HEK293 (cell line): ENCODE measurements at regions not wholly inside any gene's neighbourhood (a gene's known extent, or its start where the extent isn't known, plus 50 kb on each side); places are given as distances from the start of the nearest gene placed in this dataset.

Experiments used
- CTCF ChIA-PET: fragments of 350-600 bp; formaldehyde crosslinking; extraction: SDS; loops from one replicate; lab custom pipeline; 2021; ENCODE audit warnings: antibody characterized with exemption; lab: Yijun Ruan, JAX
- POLR2A ChIA-PET: fragments of 300-600 bp; formaldehyde crosslinking; extraction: SDS; loops from one replicate; lab custom pipeline; 2020; ENCODE audit warnings: antibody characterized with exemption, inconsistent platforms; lab: Yijun Ruan, JAX
- H3K27ac ChIP-seq: fragments of 200-500 bp; sonication (Bioruptor generic); 2 replicates; pipeline ENCODE4 v1.5.1; 2014; ENCODE audit warnings: low read depth, low read length, control low read depth, inconsistent platforms; ENCODE audit errors: extremely low read depth
- H3K36me3 ChIP-seq, 2 experiments: fragments of 200-500 bp in 1 of 2; sonication (Bioruptor generic) in 1 of 2; 1 replicate in 1 of 2; 2 replicates in 1 of 2; pipeline ENCODE4 v1.5.1; 2014 to 2017; ENCODE audit warnings: inconsistent platforms in 2 of 2, low read length in 2 of 2; ENCODE audit not compliant: control insufficient read depth in 2 of 2, insufficient read depth in 1 of 2
- H3K4me1 ChIP-seq: fragments of 200-500 bp; sonication (Bioruptor generic); 2 replicates; pipeline ENCODE4 v1.5.1; 2014; ENCODE audit warnings: mild to moderate bottlenecking, low read length, inconsistent platforms; ENCODE audit not compliant: control insufficient read depth, insufficient read depth
- H3K4me3 ChIP-seq: 2 replicates; pipeline ENCODE4 v1.5.1; 2011; ENCODE audit warnings: low read depth, mild to moderate bottlenecking, control low read depth, low read length, moderate library complexity
- H3K9me3 ChIP-seq: fragments of 200-500 bp; sonication (Bioruptor generic); 2 replicates; pipeline ENCODE4 v1.5.1; 2014; ENCODE audit warnings: low read depth, low read length, inconsistent platforms; ENCODE audit not compliant: control insufficient read depth, insufficient read depth
- HOXA7 ChIP-seq: sonication (generic); formaldehyde crosslinking; IDR thresholded peaks from 2 replicates; pipeline ENCODE4 v1.8.1; 2022; ENCODE audit warnings: missing genetic modification reagents, borderline replicate concordance
- HOXD13 ChIP-seq: sonication (generic); formaldehyde crosslinking; IDR thresholded peaks from 2 replicates; pipeline ENCODE4 v1.8.0; 2022; ENCODE audit warnings: missing genetic modification reagents, borderline replicate concordance
- IKZF3 ChIP-seq: fragments of 450-650 bp; IDR thresholded peaks from 2 replicates; pipeline ENCODE4 v1.5.0; 2018; ENCODE audit warnings: missing biosample characterization, mild to moderate bottlenecking, missing genetic modification characterization, moderate library complexity
- SALL2 ChIP-seq: fragments of 450-650 bp; formaldehyde crosslinking; IDR thresholded peaks from 2 replicates; pipeline ENCODE4 v1.5.0; 2017; ENCODE audit warnings: missing biosample characterization, mild to moderate bottlenecking, missing genetic modification characterization, borderline replicate concordance
- SCRT2 ChIP-seq: fragments of 450-650 bp; formaldehyde crosslinking; IDR thresholded peaks from 2 replicates; pipeline ENCODE4 v1.5.1; 2016; ENCODE audit warnings: missing biosample characterization, missing genetic modification characterization
- ZBTB8A ChIP-seq: fragments of 450-650 bp; formaldehyde crosslinking; IDR thresholded peaks from 2 replicates; pipeline ENCODE4 v1.5.1; 2016; ENCODE audit warnings: missing biosample characterization, missing genetic modification characterization
- ZFP3 ChIP-seq: fragments of 450-650 bp; formaldehyde crosslinking; IDR thresholded peaks from 2 replicates; pipeline ENCODE4 v1.5.1; 2016; ENCODE audit warnings: low read depth, missing biosample characterization, missing genetic modification characterization
- ZNF112 ChIP-seq: fragments of 450-650 bp; formaldehyde crosslinking; IDR thresholded peaks from 2 replicates; pipeline ENCODE4 v1.5.0; 2017; ENCODE audit warnings: missing biosample characterization, missing genetic modification characterization
- ZNF19 ChIP-seq: fragments of 450-650 bp; formaldehyde crosslinking; IDR thresholded peaks from 2 replicates; pipeline ENCODE4; 2016; ENCODE audit warnings: missing biosample characterization, missing genetic modification characterization, low read depth
- ZNF214 ChIP-seq: fragments of 450-650 bp; formaldehyde crosslinking; IDR thresholded peaks from 2 replicates; pipeline ENCODE4 v1.5.1; 2017; ENCODE audit warnings: missing biosample characterization, mild to moderate bottlenecking, missing genetic modification characterization, borderline replicate concordance
- ZNF221 ChIP-seq: fragments of 450-650 bp; formaldehyde crosslinking; IDR thresholded peaks from 2 replicates; pipeline ENCODE4 v1.5.1; 2017; ENCODE audit warnings: missing biosample characterization, missing genetic modification characterization, borderline replicate concordance
- ZNF223 ChIP-seq: fragments of 450-650 bp; formaldehyde crosslinking; IDR thresholded peaks from 2 replicates; pipeline ENCODE4 v1.5.1; 2016; ENCODE audit warnings: missing biosample characterization, missing genetic modification characterization
- ZNF24 ChIP-seq: fragments of 450-650 bp; formaldehyde crosslinking; IDR thresholded peaks from 2 replicates; pipeline ENCODE4 v1.5.1; 2016; ENCODE audit warnings: missing biosample characterization, missing genetic modification characterization
- ZNF248 ChIP-seq: fragments of 450-650 bp; formaldehyde crosslinking; IDR thresholded peaks from 2 replicates; pipeline ENCODE4 v1.5.1; 2017; ENCODE audit warnings: missing biosample characterization, missing genetic modification characterization
- ZNF311 ChIP-seq: fragments of 450-650 bp; formaldehyde crosslinking; IDR thresholded peaks from 2 replicates; pipeline ENCODE4 v1.5.1; 2017; ENCODE audit warnings: missing biosample characterization, missing genetic modification characterization, borderline replicate concordance
- ZNF350 ChIP-seq: fragments of 450-650 bp; formaldehyde crosslinking; IDR thresholded peaks from 2 replicates; pipeline ENCODE4 v1.5.0; 2017; ENCODE audit warnings: missing biosample characterization, mild to moderate bottlenecking, missing genetic modification characterization
- ZNF426 ChIP-seq: fragments of 450-650 bp; formaldehyde crosslinking; IDR thresholded peaks from 2 replicates; pipeline ENCODE4 v1.5.1; 2017; ENCODE audit warnings: missing biosample characterization, missing genetic modification characterization, mild to moderate bottlenecking, inconsistent platforms, moderate library complexity
- ZNF433 ChIP-seq: fragments of 450-650 bp; formaldehyde crosslinking; IDR thresholded peaks from 2 replicates; pipeline ENCODE4 v1.5.1; 2016; ENCODE audit warnings: missing biosample characterization, missing genetic modification characterization, low read depth
- ZNF514 ChIP-seq: fragments of 450-650 bp; formaldehyde crosslinking; IDR thresholded peaks from 2 replicates; pipeline ENCODE4 v1.5.1; 2016; ENCODE audit warnings: missing biosample characterization, missing genetic modification characterization
- ZNF530 ChIP-seq: fragments of 450-650 bp; formaldehyde crosslinking; IDR thresholded peaks from 2 replicates; pipeline ENCODE4 v1.5.1; 2016; ENCODE audit warnings: low read depth, missing biosample characterization, missing genetic modification characterization
- ZNF610 ChIP-seq: fragments of 450-650 bp; formaldehyde crosslinking; IDR thresholded peaks from 2 replicates; pipeline ENCODE4 v1.5.1; 2016; ENCODE audit warnings: missing biosample characterization, missing genetic modification characterization, borderline replicate concordance
- ZNF664 ChIP-seq: fragments of 450-650 bp; formaldehyde crosslinking; IDR thresholded peaks from 2 replicates; pipeline ENCODE4 v1.5.1; 2016; ENCODE audit warnings: missing biosample characterization, missing genetic modification characterization
- ZNF791 ChIP-seq: fragments of 450-650 bp; formaldehyde crosslinking; IDR thresholded peaks from 2 replicates; pipeline ENCODE4 v1.5.1; 2016; ENCODE audit warnings: missing biosample characterization, missing genetic modification characterization
- TF ChIP-seq, protein P1 (sequence below): fragments of 450-650 bp; formaldehyde crosslinking; IDR thresholded peaks from 2 replicates; pipeline ENCODE4 v1.5.1; 2016; ENCODE audit warnings: missing biosample characterization, missing genetic modification characterization
- TF ChIP-seq, protein P2 (sequence below): fragments of 450-650 bp; formaldehyde crosslinking; IDR thresholded peaks from 2 replicates; pipeline ENCODE4 v1.5.1; 2016; ENCODE audit warnings: missing biosample characterization, missing genetic modification characterization
- TF ChIP-seq, protein P3 (sequence below): fragments of 450-650 bp; formaldehyde crosslinking; IDR thresholded peaks from 2 replicates; pipeline ENCODE4 v1.5.1; 2017; ENCODE audit warnings: missing biosample characterization, missing genetic modification characterization

GRCh38 chr4:123200051-123200940 lies 196.3 kb upstream of the SPRY1 start:
- Histone ChIP-seq H3K4me3 (no peak overlapping the region), H3K9me3 (no peaks in the 10 kb centered on the region), H3K27ac (no peak overlapping the region), H3K36me3 (no peaks in the 10 kb centered on the region), H3K4me1 (no peaks in the 10 kb centered on the region)
- TF ChIP-seq ZFP3 (tag by site-specific recombination) (no peak), ZNF248 (tag by site-specific recombination) (no peak), ZNF221 (tag by site-specific recombination) (no peak), ZNF311 (tag by site-specific recombination) (no peak)
- ChIA-PET CTCF (interaction anchor here (0.7 kb wide), 1 partner anchor 31 kb away, joined by 3 read pairs; no protein-coding TSS in a partner anchor), POLR2A (no interaction called here)

- no peak for TF ChIP-seq ZNF223 (tag by site-specific recombination)
- TF ChIP-seq SCRT2: no peak
- TF ChIP-seq SALL2: no peak
- TF ChIP-seq ZBTB8A (tag by site-specific recombination): no peak
- TF ChIP-seq ZNF350 (tag by site-specific recombination): no peak
- TF ChIP-seq IKZF3 (tag by site-specific recombination): no peak
- TF ChIP-seq ZNF791 (tag by site-specific recombination): no peak
- TF ChIP-seq, protein P1, sequence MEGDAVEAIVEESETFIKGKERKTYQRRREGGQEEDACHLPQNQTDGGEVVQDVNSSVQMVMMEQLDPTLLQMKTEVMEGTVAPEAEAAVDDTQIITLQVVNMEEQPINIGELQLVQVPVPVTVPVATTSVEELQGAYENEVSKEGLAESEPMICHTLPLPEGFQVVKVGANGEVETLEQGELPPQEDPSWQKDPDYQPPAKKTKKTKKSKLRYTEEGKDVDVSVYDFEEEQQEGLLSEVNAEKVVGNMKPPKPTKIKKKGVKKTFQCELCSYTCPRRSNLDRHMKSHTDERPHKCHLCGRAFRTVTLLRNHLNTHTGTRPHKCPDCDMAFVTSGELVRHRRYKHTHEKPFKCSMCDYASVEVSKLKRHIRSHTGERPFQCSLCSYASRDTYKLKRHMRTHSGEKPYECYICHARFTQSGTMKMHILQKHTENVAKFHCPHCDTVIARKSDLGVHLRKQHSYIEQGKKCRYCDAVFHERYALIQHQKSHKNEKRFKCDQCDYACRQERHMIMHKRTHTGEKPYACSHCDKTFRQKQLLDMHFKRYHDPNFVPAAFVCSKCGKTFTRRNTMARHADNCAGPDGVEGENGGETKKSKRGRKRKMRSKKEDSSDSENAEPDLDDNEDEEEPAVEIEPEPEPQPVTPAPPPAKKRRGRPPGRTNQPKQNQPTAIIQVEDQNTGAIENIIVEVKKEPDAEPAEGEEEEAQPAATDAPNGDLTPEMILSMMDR (tag by site-specific recombination): no peak
- TF ChIP-seq HOXD13 (CRISPR knock-in tag): no peak
- TF ChIP-seq ZNF19 (tag by site-specific recombination): no peak
- TF ChIP-seq HOXA7 (CRISPR knock-in tag): no peak
- no peak for TF ChIP-seq ZNF664
- TF ChIP-seq ZNF433 (tag by site-specific recombination): no peak
- TF ChIP-seq ZNF214: no peak
- no peak for TF ChIP-seq ZNF514 (tag by site-specific recombination)
- TF ChIP-seq ZNF24 (tag by site-specific recombination): no peak
- no peak for TF ChIP-seq ZNF112 (tag by site-specific recombination)
- no peak for TF ChIP-seq ZFP3 (tag by site-specific recombination)
- TF ChIP-seq ZNF610 (tag by site-specific recombination): no peak
- Histone ChIP-seq H3K4me1 (no peaks in the 10 kb centered on the region), H3K9me3 (no peaks in the 10 kb centered on the region), H3K36me3 (no peaks in the 10 kb centered on the region), H3K4me3 (no peak overlapping the region), H3K27ac (no peak overlapping the region)
- ChIA-PET POLR2A (no interaction called here), CTCF (no interaction called here)
These were observed 191.9 kb upstream of the SPRY1 start for GRCh38 chr4:123204737-123205136.

GRCh38 chr4:123206016-123206415 lies 190.6 kb upstream of the SPRY1 start:
- no peaks in the 10 kb centered on the region for H3K4me1 ChIP-seq
- CTCF ChIA-PET: no interaction called here

More at GRCh38 chr4:123206016-123206415, 190.6 kb upstream of the SPRY1 start:
- no peak overlapping the region for H3K4me3 ChIP-seq
- TF ChIP-seq, protein P1 (tag by site-specific recombination): no peak
- TF ChIP-seq ZNF426 (tag by site-specific recombination) (no peak), ZNF530 (tag by site-specific recombination) (no peak)
- TF ChIP-seq, protein P2, sequence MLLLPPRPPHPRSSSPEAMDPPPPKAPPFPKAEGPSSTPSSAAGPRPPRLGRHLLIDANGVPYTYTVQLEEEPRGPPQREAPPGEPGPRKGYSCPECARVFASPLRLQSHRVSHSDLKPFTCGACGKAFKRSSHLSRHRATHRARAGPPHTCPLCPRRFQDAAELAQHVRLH (tag by site-specific recombination): no peak
- TF ChIP-seq, protein P3, sequence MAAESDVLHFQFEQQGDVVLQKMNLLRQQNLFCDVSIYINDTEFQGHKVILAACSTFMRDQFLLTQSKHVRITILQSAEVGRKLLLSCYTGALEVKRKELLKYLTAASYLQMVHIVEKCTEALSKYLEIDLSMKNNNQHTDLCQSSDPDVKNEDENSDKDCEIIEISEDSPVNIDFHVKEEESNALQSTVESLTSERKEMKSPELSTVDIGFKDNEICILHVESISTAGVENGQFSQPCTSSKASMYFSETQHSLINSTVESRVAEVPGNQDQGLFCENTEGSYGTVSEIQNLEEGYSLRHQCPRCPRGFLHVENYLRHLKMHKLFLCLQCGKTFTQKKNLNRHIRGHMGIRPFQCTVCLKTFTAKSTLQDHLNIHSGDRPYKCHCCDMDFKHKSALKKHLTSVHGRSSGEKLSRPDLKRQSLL (tag by site-specific recombination): no peak
- H3K36me3 ChIP-seq: no peaks in the 10 kb centered on the region
- H3K9me3 ChIP-seq: no peaks in the 10 kb centered on the region
- POLR2A ChIA-PET: no interaction called here
- no peak overlapping the region for H3K27ac ChIP-seq
